Gastrocnemius medialis (tissue), 4 donors: ENCODE measurements at regions not wholly inside any gene's neighbourhood (a gene's known extent, or its start where the extent isn't known, plus 50 kb on each side); places are given as distances from the start of the nearest gene placed in this dataset.

Source experiments
- POLR2A ChIP-seq, 2 donors: fragments of 450-650 bp; IDR thresholded peaks; one replicate each; pipeline ENCODE4 v1.6.1; 2017; ENCODE audit warnings: antibody characterized with exemption in 2 of 2, mild to moderate bottlenecking in 2 of 2, moderate library complexity in 2 of 2
- TF ChIP-seq, protein P1 (sequence below), 5 experiments: fragments of 450-650 bp in 3 of 5; fragments of 200-600 bp in 2 of 5; sonication (generic) in 2 of 5; IDR thresholded peaks in 4 of 5; conservative IDR thresholded peaks in 1 of 5; 1 replicate in 4 of 5; 2 replicates in 1 of 5; pipeline ENCODE4 v1.5.1; 2016 to 2019; ENCODE audit warnings: antibody characterized with exemption in 5 of 5, mild to moderate bottlenecking in 3 of 5, moderate library complexity in 3 of 5

DNA sequence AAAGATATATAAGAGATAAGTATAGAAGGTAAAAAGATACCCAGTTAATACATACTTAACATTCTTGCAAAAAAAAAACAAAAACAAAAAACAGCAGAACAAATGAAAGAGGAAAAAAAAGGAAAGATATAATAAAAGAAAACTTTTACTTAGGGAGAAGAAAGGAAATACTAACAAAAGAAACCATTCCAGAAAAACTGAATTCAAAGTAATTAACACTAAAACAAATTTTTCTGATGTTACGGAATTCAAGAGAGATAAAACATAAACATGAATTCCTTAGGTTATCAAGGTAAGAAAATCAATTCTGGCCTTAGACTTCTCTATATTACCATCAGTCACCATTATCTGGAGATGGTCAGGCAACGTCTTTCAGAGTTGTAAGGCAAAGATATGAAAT is 261.8 kb downstream of the ZEB2 start:
- TF ChIP-seq, protein P1, sequence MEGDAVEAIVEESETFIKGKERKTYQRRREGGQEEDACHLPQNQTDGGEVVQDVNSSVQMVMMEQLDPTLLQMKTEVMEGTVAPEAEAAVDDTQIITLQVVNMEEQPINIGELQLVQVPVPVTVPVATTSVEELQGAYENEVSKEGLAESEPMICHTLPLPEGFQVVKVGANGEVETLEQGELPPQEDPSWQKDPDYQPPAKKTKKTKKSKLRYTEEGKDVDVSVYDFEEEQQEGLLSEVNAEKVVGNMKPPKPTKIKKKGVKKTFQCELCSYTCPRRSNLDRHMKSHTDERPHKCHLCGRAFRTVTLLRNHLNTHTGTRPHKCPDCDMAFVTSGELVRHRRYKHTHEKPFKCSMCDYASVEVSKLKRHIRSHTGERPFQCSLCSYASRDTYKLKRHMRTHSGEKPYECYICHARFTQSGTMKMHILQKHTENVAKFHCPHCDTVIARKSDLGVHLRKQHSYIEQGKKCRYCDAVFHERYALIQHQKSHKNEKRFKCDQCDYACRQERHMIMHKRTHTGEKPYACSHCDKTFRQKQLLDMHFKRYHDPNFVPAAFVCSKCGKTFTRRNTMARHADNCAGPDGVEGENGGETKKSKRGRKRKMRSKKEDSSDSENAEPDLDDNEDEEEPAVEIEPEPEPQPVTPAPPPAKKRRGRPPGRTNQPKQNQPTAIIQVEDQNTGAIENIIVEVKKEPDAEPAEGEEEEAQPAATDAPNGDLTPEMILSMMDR (IDR thresholded peaks at IDR 0.05 in 4 of 5, conservative IDR thresholded peaks at IDR 0.05 in 1 of 5), result no peak
- TF ChIP-seq POLR2A (IDR thresholded peaks at IDR 0.05), result no peak
